Neural cell (in vitro differentiated cells): ENCODE measurements at regions not wholly inside any gene's neighbourhood (a gene's known extent, or its start where the extent isn't known, plus 50 kb on each side); places are given as distances from the start of the nearest gene placed in this dataset.

Source experiments
- H2AFZ ChIP-seq: fragments of 200-600, 300-800 bp; sonication (generic), shearing (Covaris generic); 2 replicates; pipeline ENCODE4 v1.6.0; 2014; ENCODE audit warnings: low read depth, mild to moderate bottlenecking, antibody characterized with exemption, low read length, moderate library complexity
- H3F3A ChIP-seq: fragments of 200-600 bp; shearing (Covaris generic); 2 replicates; pipeline ENCODE4 v1.6.1; 2016; ENCODE audit warnings: mild to moderate bottlenecking, moderate library complexity, mixed read lengths, antibody characterized with exemption, low read length; ENCODE audit not compliant: insufficient read depth, poor library complexity, severe bottlenecking
- H3K27ac ChIP-seq: fragments of 200-600, 300-800 bp; sonication (generic), shearing (Covaris generic); 2 replicates; pipeline ENCODE4 v1.5.1; 2014; ENCODE audit warnings: mild to moderate bottlenecking, low read length, moderate library complexity
- H3K27me3 ChIP-seq: fragments of 300-800, 200-600 bp; sonication (generic), shearing (Covaris generic); 2 replicates; pipeline ENCODE4 v1.6.0; 2014; ENCODE audit warnings: mild to moderate bottlenecking, low read depth, low read length, moderate library complexity; ENCODE audit not compliant: insufficient read depth
- H3K36me3 ChIP-seq: fragments of 300-800, 200-600 bp; sonication (generic), shearing (Covaris generic); 2 replicates; pipeline ENCODE4 v1.5.1; 2014; ENCODE audit warnings: mild to moderate bottlenecking, antibody characterized with exemption, low read length, moderate library complexity; ENCODE audit not compliant: insufficient read depth
- H3K4me2 ChIP-seq: fragments of 300-800, 200-600 bp; sonication (generic), shearing (Covaris generic); 2 replicates; pipeline ENCODE4 v1.6.0; 2014; ENCODE audit warnings: mild to moderate bottlenecking, low read length
- H3K4me3 ChIP-seq: fragments of 300-800, 200-600 bp; sonication (generic), shearing (Covaris generic); 2 replicates; pipeline ENCODE4 v1.5.1; 2014; ENCODE audit warnings: mild to moderate bottlenecking, low read length, moderate library complexity
- H3K79me2 ChIP-seq: fragments of 200-600 bp; shearing (Covaris generic); replicated peaks from 2 replicates; pipeline ENCODE4 v1.6.0; 2014; ENCODE audit warnings: mild to moderate bottlenecking, low read length, moderate library complexity; ENCODE audit not compliant: insufficient read depth
- H3K9ac ChIP-seq: fragments of 300-800, 200-600 bp; sonication (generic), shearing (Covaris generic); 2 replicates; pipeline ENCODE4 v1.6.1; 2016; ENCODE audit warnings: mild to moderate bottlenecking, low read length, mixed read lengths
- H3K9me2 ChIP-seq: fragments of 200-600 bp; shearing (Covaris generic); 2 replicates; pipeline ENCODE4 v1.6.1; 2016; ENCODE audit warnings: mild to moderate bottlenecking, low read length, mixed read lengths; ENCODE audit not compliant: insufficient read depth
- H3K9me3 ChIP-seq: fragments of 200-600, 300-800 bp; sonication (generic), shearing (Covaris generic); 2 replicates; pipeline ENCODE4 v1.6.1; 2016; ENCODE audit warnings: mild to moderate bottlenecking, mixed run types, low read length, moderate library complexity, mixed read lengths
- H4K20me1 ChIP-seq: fragments of 200-600 bp; shearing (Covaris generic); 2 replicates; pipeline ENCODE4 v1.6.1; 2016; ENCODE audit warnings: mild to moderate bottlenecking, mixed run types; ENCODE audit not compliant: insufficient read depth
- EP300 ChIP-seq: fragments of 450-650 bp; conservative IDR thresholded peaks from 2 replicates; pipeline ENCODE4 v1.6.1; 2014; ENCODE audit warnings: antibody characterized with exemption, mild to moderate bottlenecking, moderate library complexity; ENCODE audit not compliant: poor library complexity, severe bottlenecking
- EZH2 ChIP-seq: fragments of 200-600, 300-800 bp; shearing (Covaris generic), sonication (generic); IDR thresholded peaks from 2 replicates; pipeline ENCODE4 v1.6.1; 2014; ENCODE audit warnings: antibody characterized with exemption, low read length, borderline replicate concordance, mild to moderate bottlenecking; ENCODE audit not compliant: insufficient read depth, poor library complexity, severe bottlenecking
- MXI1 ChIP-seq: fragments of 450-650 bp; conservative IDR thresholded peaks from 2 replicates; pipeline ENCODE4 v1.6.1; 2014; ENCODE audit warnings: antibody characterized with exemption, mild to moderate bottlenecking; ENCODE audit not compliant: poor library complexity, severe bottlenecking
- POLR2AphosphoS5 ChIP-seq: IDR thresholded peaks from 2 replicates; pipeline ENCODE4 v1.6.1; 2012
- RAD21 ChIP-seq: fragments of 450-650 bp; conservative IDR thresholded peaks from 2 replicates; pipeline ENCODE4 v1.6.1; 2014; ENCODE audit warnings: antibody characterized with exemption, mild to moderate bottlenecking, moderate library complexity
- SMC3 ChIP-seq: fragments of 450-650 bp; conservative IDR thresholded peaks from 2 replicates; pipeline ENCODE4 v1.6.1; 2014; ENCODE audit warnings: antibody characterized with exemption, mild to moderate bottlenecking, moderate library complexity; ENCODE audit not compliant: poor library complexity
- TAF1 ChIP-seq: IDR thresholded peaks from 2 replicates; pipeline ENCODE4 v1.6.1; 2012; ENCODE audit warnings: low read depth
- TF ChIP-seq, protein P1 (sequence below): fragments of 450-650 bp; IDR thresholded peaks from 2 replicates; pipeline ENCODE4 v1.5.1; 2014; ENCODE audit warnings: antibody characterized with exemption, mild to moderate bottlenecking, moderate library complexity; ENCODE audit not compliant: poor library complexity, severe bottlenecking
- TF ChIP-seq, protein P2 (sequence below): IDR thresholded peaks from 2 replicates; pipeline ENCODE4 v1.6.1; 2012; ENCODE audit warnings: borderline replicate concordance

DNA sequence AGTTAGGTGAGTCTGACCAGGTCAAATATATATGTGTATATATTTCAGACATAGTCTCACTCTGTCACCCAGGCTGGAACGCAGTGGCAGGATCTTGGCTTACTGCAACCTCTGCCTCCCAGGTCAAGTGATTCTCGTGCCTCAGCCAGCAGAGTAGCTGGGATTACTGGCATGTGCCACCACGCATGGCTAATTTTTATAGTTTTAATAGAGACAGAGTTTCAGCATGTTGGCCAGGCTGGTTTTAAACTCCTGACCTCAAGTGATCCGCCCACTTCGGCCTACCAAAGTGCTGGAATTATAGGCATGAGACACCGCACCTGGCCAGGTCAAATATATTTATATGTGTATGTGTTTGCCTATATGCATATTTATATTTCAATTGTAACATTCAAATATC, 581.5 kb upstream of the B3GALT2 start:
- Histone ChIP-seq H3F3A (no peaks in the 10 kb centered on the region), H4K20me1 (no peaks in the 10 kb centered on the region), H3K4me3 (no peak overlapping the region), H3K27ac (no peak overlapping the region), H3K4me2 (no peak overlapping the region), H3K9me2 (no peaks in the 10 kb centered on the region), H3K79me2 (no peaks in the 10 kb centered on the region), H3K9me3 (no peaks in the 10 kb centered on the region), H3K9ac (no peak overlapping the region), H3K27me3 (no peaks in the 10 kb centered on the region), H2AFZ (no peak overlapping the region), H3K36me3 (no peaks in the 10 kb centered on the region)
- no peak for TF ChIP-seq POLR2AphosphoS5
- no peak for TF ChIP-seq RAD21
- TF ChIP-seq SMC3 = no peak
- TF ChIP-seq MXI1 = no peak
- TF ChIP-seq, protein P1, sequence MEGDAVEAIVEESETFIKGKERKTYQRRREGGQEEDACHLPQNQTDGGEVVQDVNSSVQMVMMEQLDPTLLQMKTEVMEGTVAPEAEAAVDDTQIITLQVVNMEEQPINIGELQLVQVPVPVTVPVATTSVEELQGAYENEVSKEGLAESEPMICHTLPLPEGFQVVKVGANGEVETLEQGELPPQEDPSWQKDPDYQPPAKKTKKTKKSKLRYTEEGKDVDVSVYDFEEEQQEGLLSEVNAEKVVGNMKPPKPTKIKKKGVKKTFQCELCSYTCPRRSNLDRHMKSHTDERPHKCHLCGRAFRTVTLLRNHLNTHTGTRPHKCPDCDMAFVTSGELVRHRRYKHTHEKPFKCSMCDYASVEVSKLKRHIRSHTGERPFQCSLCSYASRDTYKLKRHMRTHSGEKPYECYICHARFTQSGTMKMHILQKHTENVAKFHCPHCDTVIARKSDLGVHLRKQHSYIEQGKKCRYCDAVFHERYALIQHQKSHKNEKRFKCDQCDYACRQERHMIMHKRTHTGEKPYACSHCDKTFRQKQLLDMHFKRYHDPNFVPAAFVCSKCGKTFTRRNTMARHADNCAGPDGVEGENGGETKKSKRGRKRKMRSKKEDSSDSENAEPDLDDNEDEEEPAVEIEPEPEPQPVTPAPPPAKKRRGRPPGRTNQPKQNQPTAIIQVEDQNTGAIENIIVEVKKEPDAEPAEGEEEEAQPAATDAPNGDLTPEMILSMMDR = no peak
- no peak for TF ChIP-seq EZH2
- TF ChIP-seq TAF1 = no peak
- TF ChIP-seq, protein P2, sequence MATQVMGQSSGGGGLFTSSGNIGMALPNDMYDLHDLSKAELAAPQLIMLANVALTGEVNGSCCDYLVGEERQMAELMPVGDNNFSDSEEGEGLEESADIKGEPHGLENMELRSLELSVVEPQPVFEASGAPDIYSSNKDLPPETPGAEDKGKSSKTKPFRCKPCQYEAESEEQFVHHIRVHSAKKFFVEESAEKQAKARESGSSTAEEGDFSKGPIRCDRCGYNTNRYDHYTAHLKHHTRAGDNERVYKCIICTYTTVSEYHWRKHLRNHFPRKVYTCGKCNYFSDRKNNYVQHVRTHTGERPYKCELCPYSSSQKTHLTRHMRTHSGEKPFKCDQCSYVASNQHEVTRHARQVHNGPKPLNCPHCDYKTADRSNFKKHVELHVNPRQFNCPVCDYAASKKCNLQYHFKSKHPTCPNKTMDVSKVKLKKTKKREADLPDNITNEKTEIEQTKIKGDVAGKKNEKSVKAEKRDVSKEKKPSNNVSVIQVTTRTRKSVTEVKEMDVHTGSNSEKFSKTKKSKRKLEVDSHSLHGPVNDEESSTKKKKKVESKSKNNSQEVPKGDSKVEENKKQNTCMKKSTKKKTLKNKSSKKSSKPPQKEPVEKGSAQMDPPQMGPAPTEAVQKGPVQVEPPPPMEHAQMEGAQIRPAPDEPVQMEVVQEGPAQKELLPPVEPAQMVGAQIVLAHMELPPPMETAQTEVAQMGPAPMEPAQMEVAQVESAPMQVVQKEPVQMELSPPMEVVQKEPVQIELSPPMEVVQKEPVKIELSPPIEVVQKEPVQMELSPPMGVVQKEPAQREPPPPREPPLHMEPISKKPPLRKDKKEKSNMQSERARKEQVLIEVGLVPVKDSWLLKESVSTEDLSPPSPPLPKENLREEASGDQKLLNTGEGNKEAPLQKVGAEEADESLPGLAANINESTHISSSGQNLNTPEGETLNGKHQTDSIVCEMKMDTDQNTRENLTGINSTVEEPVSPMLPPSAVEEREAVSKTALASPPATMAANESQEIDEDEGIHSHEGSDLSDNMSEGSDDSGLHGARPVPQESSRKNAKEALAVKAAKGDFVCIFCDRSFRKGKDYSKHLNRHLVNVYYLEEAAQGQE = no peak
- no peak for TF ChIP-seq EP300

DNA sequence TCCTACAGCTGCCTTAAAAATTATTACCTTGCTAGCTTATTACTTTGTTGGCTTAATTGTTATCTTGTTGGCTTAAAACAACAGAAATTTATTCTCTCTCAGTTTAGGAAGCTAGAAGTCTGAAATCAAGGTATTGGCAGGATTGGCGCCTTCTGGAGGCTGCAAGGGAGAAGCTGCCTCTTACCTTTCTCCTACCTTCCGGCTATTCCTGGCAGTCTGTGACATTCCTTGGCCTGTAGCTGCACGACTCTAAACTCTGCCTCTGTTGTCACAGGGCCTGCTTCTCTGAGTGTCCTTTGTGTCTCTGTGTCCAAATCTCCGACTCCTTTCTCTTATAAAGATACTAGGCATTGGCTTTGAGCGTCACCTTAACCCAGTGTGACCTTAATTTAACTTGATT, 579.9 kb upstream of the B3GALT2 start:
- no peaks in the 10 kb centered on the region for H3K36me3 ChIP-seq
- no peak for TF ChIP-seq EZH2
- no peak for TF ChIP-seq MXI1
- no peak for TF ChIP-seq RAD21
- TF ChIP-seq, protein P1 = no peak
- no peak for TF ChIP-seq TAF1
- TF ChIP-seq, protein P2 = no peak
- no peak for TF ChIP-seq POLR2AphosphoS5
- no peak for TF ChIP-seq SMC3
- no peak for TF ChIP-seq EP300
- H3K79me2 ChIP-seq = no peaks in the 10 kb centered on the region
- H3K4me3 ChIP-seq = no peak overlapping the region
- H3K27ac ChIP-seq = no peak overlapping the region
- no peak overlapping the region for H2AFZ ChIP-seq
- H3F3A ChIP-seq = no peaks in the 10 kb centered on the region
- H3K27me3 ChIP-seq = no peaks in the 10 kb centered on the region
- H4K20me1 ChIP-seq = no peaks in the 10 kb centered on the region
- H3K4me2 ChIP-seq = no peak overlapping the region
- H3K9me2 ChIP-seq = no peaks in the 10 kb centered on the region
- H3K9ac ChIP-seq = no peak overlapping the region
- H3K9me3 ChIP-seq = no peaks in the 10 kb centered on the region
